IPS-NIHi7 (cell line): ENCODE measurements at regions not wholly inside any gene's neighbourhood (a gene's known extent, or its start where the extent isn't known, plus 50 kb on each side); places are given as distances from the start of the nearest gene placed in this dataset.

ENCODE experiments used
- DNase-seq: peaks from one replicate; pipeline ENCODE4 v3.0.0; 2012; ENCODE audit warnings: mixed read lengths; ENCODE audit errors: extremely low spot score

DNA sequence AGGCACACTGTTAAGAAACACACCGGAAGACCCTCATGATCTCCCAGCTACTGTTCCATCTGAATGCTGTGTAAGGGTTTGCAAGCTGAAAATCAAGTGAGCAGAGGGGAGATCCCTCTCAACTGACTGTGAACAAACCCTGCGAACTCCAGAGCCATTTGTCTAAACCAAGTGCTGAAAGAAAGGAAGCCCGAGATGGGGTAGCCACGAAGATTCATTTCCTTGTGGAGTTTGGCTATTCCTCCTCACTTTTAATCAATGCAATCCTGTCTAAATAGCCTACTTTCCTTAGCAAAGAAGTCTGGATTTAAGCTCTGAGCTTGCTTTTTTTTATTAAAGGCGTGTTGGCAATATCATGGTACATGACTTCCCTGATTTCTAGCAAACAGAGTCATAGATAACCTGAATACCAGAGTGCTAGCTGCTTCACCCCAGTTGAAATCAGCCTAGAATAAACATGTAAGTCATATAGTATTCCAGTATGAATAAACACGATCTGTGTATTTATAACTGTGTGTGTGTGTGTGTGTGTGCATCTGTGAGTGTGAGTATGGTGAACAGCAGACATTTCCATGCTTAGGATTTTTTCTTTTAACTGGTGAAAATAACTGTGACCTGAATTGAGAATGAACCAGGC, 365.2 kb downstream of the ZNF521 start:
- no peak for DNase-seq

DNA sequence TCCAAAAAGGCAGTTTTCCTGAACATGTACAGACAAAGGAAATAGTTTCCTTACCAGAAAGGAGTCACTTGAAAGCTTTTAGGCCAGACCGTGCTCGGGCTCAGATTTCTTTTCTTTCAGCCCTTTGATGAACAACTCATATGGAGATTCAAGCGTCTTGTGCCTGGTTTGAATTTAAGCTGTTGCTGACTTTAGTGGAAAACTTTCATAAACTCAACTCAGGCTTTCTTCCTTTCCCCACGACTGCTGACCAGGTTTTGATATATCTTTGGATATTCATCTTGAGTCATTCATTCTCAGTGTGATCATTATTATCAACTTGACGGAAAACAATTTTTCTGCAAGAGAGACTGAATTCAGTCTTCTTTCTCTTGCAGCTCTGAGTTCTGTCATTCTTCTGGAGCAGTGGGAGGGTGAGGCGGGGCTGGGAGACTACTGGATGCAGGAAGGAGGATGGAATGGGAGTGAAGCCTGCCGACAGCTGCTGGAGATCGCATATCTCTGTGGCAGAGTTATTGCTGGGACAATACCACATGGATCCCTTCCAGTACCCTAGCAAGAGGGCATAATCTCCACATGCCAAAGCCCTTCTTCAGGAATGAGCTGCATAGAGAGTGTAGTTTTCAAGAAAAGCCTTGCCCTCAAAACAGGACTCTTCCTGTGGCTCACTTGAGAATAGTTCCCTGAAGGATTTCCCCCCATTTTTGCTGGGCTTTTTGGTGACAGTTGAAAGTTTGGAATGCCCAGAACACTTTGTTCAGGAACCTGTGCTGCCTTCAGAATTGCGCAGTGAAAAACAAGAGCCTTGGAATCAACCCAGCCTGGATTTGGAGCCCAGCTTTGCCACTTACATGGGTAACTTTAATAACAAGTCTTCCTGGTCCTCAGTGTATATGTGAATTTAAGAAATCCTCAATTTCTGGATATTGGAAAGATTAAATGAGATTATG, 364.4 kb downstream of the ZNF521 start:
- peak; percentile 39 for DNase-seq

DNA sequence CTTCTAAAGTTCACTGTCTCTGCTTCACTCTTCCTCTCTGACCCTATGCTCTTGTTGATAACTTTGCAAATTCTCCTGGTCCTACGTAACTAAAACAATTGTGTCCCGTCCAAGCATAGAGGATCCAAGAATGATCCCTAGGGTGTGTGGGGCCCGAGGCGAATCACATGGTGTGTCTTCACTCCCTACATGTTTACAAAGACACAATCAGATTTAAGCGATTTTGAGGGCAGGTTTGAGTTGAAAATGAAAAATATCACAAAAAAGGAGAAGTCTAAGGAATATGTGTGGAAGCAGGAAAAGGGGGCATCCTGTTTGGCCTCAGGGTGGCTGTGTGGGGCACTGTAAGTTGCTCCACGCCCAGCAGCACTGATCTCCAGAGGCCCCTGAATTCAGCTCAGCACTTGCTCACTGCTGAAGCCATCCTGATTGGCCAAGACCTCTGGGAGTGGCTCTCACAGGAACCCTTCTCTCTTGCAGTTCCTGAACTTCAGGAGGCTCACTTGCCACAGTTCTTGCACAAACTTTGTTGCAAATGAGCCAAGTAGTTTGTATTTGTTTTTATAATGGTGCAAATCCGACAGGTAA, 363.6 kb downstream of the ZNF521 start:
- DNase-seq, result no peak

DNA sequence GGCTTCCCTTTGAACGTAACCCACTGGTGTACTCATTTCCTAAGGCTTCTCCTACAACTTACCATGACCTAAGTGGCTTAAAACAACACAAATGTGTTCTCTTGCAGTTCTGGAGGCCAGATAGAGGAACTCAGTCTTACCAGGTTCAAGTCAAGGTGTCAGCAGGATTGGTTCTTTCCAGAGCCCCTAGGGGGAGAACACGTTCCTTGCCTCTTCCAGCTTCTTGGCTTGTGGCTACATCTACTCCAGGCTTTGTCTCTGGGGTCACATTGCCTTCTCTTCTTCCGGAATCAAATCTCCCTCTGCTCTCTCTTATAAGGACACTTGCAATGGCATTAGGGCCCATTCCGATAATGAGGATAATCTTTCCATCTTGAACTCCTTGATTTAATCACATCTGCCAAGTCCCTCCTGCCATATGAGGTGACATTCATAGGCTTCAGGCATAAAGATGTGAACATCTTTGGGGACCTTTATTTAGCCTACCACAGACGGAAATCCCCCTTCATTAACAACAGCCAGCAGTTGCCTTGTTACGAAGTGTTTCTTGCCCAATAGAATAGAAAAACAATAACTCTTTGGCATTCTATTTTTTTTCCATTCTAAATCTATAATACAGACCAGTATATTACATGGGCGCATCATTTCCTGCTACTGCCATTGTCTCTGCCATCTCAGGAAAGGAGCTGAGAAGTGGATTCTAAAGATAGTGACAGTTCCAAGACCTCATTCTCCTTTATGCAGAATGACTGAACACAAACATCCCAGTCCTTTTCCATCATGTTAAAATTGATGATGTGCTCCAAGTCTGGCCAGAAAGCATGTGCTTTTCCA, 362.0 kb downstream of the ZNF521 start:
- peak; percentile 50 for DNase-seq

- DNase-seq, result no peak
These were observed 361.3 kb downstream of the ZNF521 start for GRCh38 chr18:24990671-24991134.

DNA sequence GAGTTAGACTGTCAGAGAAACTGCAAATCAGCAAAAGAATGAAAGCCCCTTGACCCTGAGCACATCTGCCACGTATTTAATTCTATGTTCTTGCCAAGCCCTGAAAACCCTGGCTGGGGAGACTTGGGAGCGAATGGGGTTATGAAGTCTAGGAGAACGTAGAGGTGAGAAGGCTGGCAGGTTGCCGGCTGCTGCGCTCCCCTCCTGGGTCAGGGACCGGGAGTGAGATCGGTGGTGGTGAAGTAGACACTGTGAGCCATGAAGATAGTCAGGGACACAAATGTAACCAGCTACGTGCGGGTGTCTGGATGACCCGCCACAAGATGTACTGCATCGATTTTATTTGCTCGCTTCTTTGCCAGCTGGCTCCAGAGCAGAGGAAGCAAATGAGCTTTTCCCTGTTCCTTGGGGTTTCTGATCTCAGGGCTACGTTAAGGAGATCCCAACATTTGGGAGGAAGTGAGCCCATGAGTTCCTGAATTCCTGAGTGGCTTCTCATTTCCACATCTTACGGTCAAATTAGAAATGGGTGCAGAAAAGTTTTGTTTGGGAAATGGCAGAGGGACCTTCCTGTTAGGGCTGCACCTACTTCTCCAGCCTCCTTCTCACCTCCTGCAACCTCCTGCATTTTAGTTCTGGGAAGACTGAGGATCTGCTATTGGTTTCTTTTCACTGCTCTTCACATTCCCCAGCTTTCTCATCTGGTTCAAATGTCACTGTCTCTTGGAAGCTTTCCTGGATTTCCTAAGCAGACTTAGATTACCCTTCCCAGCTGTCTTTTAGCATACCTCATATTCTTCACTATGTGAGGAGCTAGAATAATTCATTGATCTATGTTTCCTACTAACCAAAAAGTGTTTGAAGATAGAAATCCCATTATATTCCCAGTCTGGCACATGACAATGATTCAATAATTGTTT, 360.6 kb downstream of the ZNF521 start:
- DNase-seq, result no peak

GRCh38 chr18:24992491-24992890, 359.5 kb downstream of the ZNF521 start:
- DNase-seq, result no peak

DNA sequence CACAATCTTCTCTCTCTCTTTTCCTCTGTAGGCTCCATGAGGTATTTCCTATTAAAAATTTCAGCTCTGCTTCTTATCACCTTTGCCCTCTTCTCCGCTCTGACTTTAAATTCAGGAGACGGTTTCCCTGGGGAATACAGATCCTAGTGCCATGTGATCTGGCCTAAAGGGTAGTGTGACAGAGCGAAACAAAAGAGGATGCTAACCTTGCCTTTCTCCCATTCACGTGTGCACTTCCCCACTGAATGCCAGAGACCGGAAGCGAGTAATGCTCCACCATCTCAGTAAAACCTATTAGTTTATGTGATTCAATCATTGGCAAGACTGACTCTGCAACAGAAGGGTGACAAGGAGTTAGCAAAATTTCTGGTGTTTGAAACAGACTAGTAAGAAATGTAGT, 358.3 kb downstream of the ZNF521 start:
- DNase-seq, result no peak

DNA sequence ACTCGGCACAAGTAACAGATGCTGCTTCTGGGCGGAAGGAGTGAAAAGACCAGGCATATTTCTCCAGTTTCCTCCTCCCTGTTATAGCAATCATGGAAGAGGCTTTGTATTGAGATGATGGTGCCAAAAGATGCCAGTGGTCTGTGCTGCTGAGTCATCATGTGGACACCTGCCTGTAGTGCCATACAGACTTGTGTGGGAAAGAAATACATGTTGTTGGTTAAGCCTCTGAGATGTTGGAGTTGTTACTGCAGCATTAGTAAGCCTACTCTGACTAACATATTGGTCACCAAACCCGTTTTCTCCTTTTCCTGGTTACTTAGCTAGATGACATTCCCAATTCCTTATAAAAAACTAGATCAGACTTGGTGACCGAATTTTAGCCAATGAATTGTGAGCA, 356.9 kb downstream of the ZNF521 start:
- no peak for DNase-seq

GRCh38 chr18:24995755-24996154, 356.2 kb downstream of the ZNF521 start:
- DNase-seq, result no peak

DNA sequence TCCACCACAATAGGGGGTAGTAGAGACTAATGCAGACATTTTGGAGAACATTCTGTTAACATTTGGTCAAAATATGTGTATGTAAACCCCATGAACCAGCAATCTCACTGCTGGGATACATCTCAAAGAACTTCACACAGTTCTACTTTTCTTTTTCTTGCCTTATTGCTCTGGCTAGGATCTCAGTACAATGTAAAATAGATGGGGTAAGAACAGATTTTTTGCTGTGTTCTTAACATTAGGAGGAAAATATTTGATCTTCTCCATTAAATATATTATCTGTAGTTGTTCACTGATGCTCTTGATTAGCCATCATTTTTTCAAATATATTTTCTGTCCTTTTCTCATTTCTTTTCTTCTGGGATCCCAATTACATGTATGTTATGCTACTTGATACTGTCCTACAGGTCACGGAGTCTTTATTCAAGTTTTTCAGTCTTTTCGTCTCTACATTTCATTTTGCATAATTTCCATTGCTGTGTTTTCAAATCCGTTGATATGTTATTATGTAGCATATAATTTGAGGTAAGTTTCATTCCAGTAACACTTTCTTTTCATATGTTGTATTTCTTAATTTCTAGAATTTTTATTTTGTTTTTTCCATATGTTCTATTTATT, 352.2 kb downstream of the ZNF521 start:
- DNase-seq, result no peak

DNA sequence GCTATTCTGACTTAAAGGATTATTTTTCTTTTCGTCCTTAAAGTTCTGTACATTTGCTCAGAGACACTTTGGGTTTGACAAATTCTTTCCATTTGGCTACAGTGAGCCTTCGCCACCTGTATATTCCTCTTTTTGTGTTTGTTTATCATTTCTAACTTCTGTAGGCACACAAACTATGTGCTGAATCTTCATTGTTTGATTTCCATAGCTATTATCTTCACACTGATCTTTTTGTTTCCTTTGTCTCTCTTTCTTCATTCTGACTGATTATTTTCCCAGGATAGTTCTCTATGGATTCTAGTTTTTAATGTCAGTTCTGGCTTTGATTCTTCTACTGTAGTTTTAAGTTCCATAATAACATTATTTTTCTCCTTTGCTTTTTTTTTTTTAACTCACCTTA, 350.2 kb downstream of the ZNF521 start:
- no peak for DNase-seq

DNA sequence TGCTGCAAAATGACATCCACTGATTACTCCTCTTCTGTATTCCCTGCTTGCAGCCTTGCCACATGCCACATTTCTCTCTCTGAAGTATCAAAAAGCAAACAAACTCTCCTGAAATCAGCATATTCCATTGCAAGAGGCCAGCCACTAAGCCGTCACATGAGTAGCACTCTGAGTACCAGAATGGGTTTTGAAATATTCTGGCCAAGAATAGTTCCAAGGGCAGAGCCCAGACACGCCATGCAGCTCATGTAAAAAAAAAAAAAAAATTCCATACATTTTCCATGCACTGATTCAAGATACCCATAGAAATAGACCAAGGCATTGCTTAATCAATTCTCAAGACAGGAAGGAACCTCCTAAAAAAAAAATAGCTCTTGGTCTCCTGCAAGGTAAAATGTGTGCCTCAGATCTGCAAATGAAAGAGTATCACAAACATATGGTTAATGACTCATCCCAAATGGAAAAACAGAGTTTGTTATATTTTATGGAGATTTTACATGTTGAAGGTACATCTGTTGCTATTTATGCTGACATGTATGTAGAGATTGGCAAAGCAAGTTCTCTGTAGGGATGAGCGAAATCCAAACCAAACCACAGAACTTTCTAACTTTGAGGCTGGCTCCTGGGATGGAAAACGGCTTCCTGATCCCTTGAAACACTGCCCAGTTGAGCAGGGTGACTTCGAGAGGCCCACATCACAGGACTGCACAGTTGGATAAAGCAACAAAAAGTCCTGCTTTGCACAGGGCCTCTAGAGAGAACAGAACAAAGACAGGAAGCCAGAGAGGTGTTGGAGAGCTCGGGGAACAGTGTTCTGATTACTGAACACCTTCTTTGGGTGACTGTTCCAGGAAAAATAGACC, 346.2 kb downstream of the ZNF521 start:
- no peak for DNase-seq

- DNase-seq, result no peak
These were observed 341.2 kb downstream of the ZNF521 start for GRCh38 chr18:25010623-25011374.
